ENCODE measurements at regions not wholly inside any gene's neighbourhood (a gene's known extent, or its start where the extent isn't known, plus 50 kb on each side); places are given as distances from the start of the nearest gene placed in this dataset.

DNA sequence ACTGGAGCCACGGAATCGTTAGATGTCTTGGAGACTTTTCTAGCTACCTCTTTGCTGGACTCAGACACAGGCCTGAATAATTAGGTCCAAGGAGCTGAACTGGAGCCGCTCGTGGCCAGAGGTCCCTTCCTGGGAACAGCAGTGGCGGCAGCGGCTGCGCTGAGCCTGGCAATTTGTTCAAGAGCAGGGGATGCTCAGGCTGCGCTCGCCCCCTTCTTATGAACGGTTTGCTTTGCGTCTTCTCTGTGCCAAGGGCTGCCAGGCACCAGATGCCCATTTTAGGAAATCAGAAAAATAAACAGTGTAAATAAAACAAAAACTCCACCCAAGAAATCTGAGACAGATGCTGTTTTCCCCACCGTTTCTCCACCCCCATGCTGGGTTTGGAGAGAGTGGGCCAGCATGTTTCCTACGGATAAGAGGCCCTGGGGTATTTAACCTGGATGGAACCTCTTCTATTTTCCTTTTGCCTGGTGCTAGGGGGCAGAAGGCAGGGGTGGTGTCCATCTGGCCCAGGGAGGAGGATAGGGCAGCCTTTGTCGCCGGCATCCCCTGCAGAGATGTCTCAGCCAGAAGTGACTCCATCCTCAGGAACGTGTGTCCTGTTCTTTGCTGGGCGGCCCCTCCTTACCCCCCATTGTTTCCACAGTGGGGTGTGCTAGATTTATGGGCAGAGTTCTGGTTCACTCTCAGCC is 163.4 kb downstream of the SEC14L1 start:
- TF ChIP-seq KDM1A (IDR thresholded peaks at IDR 0.05; ENCODE audit: borderline replicate concordance, low read length) (no peak), POLR2A (IDR thresholded peaks at IDR 0.05; ENCODE audit: control extremely low read depth in 1 of 2, low read depth in 2 of 2, low read length in 2 of 2) (no peak), HDAC2 (IDR thresholded peaks at IDR 0.05; ENCODE audit: borderline replicate concordance in 1 of 2, low read depth in 2 of 2, low read length in 2 of 2) (no peak), CHD7 (IDR thresholded peaks at IDR 0.05; ENCODE audit: insufficient replicate concordance, low read length) (no peak), MAFK (IDR thresholded peaks at IDR 0.05; ENCODE audit: low read depth, low read length) (no peak)
- TF ChIP-seq, protein P1, sequence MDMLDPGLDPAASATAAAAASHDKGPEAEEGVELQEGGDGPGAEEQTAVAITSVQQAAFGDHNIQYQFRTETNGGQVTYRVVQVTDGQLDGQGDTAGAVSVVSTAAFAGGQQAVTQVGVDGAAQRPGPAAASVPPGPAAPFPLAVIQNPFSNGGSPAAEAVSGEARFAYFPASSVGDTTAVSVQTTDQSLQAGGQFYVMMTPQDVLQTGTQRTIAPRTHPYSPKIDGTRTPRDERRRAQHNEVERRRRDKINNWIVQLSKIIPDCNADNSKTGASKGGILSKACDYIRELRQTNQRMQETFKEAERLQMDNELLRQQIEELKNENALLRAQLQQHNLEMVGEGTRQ (IDR thresholded peaks at IDR 0.05; ENCODE audit: low read length) = no peak
- TF ChIP-seq, protein P2, sequence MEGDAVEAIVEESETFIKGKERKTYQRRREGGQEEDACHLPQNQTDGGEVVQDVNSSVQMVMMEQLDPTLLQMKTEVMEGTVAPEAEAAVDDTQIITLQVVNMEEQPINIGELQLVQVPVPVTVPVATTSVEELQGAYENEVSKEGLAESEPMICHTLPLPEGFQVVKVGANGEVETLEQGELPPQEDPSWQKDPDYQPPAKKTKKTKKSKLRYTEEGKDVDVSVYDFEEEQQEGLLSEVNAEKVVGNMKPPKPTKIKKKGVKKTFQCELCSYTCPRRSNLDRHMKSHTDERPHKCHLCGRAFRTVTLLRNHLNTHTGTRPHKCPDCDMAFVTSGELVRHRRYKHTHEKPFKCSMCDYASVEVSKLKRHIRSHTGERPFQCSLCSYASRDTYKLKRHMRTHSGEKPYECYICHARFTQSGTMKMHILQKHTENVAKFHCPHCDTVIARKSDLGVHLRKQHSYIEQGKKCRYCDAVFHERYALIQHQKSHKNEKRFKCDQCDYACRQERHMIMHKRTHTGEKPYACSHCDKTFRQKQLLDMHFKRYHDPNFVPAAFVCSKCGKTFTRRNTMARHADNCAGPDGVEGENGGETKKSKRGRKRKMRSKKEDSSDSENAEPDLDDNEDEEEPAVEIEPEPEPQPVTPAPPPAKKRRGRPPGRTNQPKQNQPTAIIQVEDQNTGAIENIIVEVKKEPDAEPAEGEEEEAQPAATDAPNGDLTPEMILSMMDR (IDR thresholded peaks at IDR 0.05; ENCODE audit: control extremely low read depth in 1 of 3, insufficient read depth in 1 of 3, low read depth in 1 of 3, low read length in 3 of 3) = no peak
